Gastroesophageal sphincter (tissue), 4 donors: ENCODE measurements at regions not wholly inside any gene's neighbourhood (a gene's known extent, or its start where the extent isn't known, plus 50 kb on each side); places are given as distances from the start of the nearest gene placed in this dataset.
"Not testable (repeated sequence)": the region's sequence is repeated elsewhere in the genome, so short reads cannot be mapped to it uniquely, and the experiment has no call there.

Source experiments
- ATAC-seq: fragments of 150-250 bp; one replicate; pipeline ENCODE4 v1.9.1; 2016; ENCODE audit warnings: mild to moderate bottlenecking, moderate library complexity
- H3K27ac ChIP-seq, 4 donors: fragments of 200-600 bp; sonication (generic) in 3 of 4; 1 replicate in 3 of 4; 2 replicates in 1 of 4; pipeline ENCODE4 v1.5.1; 2016 to 2019
- H3K27me3 ChIP-seq: fragments of 200-600 bp; sonication (generic); one replicate; pipeline ENCODE4 v1.5.1; 2019
- H3K36me3 ChIP-seq, 2 donors: fragments of 200-600 bp; sonication (generic); one replicate each; pipeline ENCODE4 v1.5.1; 2019; ENCODE audit warnings: control low read depth in 1 of 2
- H3K4me1 ChIP-seq, 3 donors: fragments of 200-600 bp; sonication (generic); 1 replicate in 2 of 3; 2 replicates in 1 of 3; pipeline ENCODE4 v1.5.1; 2016 to 2019; ENCODE audit warnings: control low read depth in 2 of 3
- H3K4me3 ChIP-seq, 2 donors: fragments of 200-600 bp; sonication (generic); one replicate each; pipeline ENCODE4 v1.5.1; 2019; ENCODE audit warnings: mild to moderate bottlenecking in 1 of 2, moderate library complexity in 1 of 2
- H3K9me3 ChIP-seq, 3 donors: fragments of 200-600 bp; sonication (generic); one replicate each; pipeline ENCODE4 v1.5.1; 2017 to 2019; ENCODE audit warnings: control low read depth in 2 of 3
- EP300 ChIP-seq: sonication (generic); formaldehyde crosslinking; IDR thresholded peaks from one replicate; pipeline ENCODE4 v1.6.1; 2017; ENCODE audit warnings: antibody characterized with exemption, mild to moderate bottlenecking
- POLR2A ChIP-seq, 2 donors: fragments of 450-650 bp; IDR thresholded peaks; one replicate each; pipeline ENCODE4 v1.6.1; 2017; ENCODE audit warnings: antibody characterized with exemption in 2 of 2, mild to moderate bottlenecking in 2 of 2, moderate library complexity in 1 of 2
- POLR2AphosphoS5 ChIP-seq: sonication (generic); formaldehyde crosslinking; IDR thresholded peaks from one replicate; pipeline ENCODE4 v1.6.1; 2017; ENCODE audit warnings: antibody characterized with exemption
- WGBS, 2 donors: methylation state at CpG; one replicate each; pipeline ENCODE4 v1.1.5; 2018; ENCODE audit warnings: low coverage in 1 of 2; 5-methylcytosine and 5-hydroxymethylcytosine counted together
- TF ChIP-seq, protein P1 (sequence below), 4 experiments: fragments of 200-600 bp in 2 of 4; fragments of 450-650 bp in 2 of 4; sonication (generic) in 1 of 4; IDR thresholded peaks; one replicate each; pipeline ENCODE4 v1.5.1; 2017 to 2019; ENCODE audit warnings: antibody characterized with exemption in 4 of 4, mild to moderate bottlenecking in 2 of 4, moderate library complexity in 2 of 4

DNA sequence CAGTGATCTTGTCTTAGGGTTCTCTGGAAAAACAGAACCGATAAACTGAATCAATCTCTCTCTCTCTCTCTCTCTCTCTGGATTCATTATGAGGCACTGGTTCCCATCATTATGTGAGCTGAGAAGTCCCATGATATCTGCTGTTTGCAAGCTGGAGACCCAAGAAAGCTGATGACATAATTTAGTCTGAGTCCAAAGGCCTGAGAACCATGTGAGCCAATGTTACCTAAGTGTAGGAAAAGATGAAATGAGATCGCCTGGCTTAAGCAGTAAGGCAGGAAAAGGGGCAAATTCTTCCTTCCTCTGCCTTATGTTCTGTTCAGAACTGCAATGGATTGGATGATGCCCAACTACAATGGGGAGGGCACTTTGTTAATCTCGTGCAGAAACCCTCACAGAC, 207.4 kb downstream of the RBM46 start:
- 68 to 74% methylated on average over 3 of the region's 3 CpGs for WGBS, 2 donors
- no peak overlapping the region for H3K27ac ChIP-seq
- no peak overlapping the region for H3K4me3 ChIP-seq
- no peaks in the 10 kb centered on the region for H3K36me3 ChIP-seq
- no peaks in the 10 kb centered on the region for H3K9me3 ChIP-seq
- H3K4me1 ChIP-seq: no peaks in the 10 kb centered on the region
- ATAC-seq: no peak
- TF ChIP-seq, protein P1, sequence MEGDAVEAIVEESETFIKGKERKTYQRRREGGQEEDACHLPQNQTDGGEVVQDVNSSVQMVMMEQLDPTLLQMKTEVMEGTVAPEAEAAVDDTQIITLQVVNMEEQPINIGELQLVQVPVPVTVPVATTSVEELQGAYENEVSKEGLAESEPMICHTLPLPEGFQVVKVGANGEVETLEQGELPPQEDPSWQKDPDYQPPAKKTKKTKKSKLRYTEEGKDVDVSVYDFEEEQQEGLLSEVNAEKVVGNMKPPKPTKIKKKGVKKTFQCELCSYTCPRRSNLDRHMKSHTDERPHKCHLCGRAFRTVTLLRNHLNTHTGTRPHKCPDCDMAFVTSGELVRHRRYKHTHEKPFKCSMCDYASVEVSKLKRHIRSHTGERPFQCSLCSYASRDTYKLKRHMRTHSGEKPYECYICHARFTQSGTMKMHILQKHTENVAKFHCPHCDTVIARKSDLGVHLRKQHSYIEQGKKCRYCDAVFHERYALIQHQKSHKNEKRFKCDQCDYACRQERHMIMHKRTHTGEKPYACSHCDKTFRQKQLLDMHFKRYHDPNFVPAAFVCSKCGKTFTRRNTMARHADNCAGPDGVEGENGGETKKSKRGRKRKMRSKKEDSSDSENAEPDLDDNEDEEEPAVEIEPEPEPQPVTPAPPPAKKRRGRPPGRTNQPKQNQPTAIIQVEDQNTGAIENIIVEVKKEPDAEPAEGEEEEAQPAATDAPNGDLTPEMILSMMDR (IDR thresholded peaks at IDR 0.05): no peak
- no peak for TF ChIP-seq POLR2AphosphoS5
- TF ChIP-seq POLR2A (IDR thresholded peaks at IDR 0.05): no peak
- no peak for TF ChIP-seq EP300
- H3K27me3 ChIP-seq: no peaks in the 10 kb centered on the region

DNA sequence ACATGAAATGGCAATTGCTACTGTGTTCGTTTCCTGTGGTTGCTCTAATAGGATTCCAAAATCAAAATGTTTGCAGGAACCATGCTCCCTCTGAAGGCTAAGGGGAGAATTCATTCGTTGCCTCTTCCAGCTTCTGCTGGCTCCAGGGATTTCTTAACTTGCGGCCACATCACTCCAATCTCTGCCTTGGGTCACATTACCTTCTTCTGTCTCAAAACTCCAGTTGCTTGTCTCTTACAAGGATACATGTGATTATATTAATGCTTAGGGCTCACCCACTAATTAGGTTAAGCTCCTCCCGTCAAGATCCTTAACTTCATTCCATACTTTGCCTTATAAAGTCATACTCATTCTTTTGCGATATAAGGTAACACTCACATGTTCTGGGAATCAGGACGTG, 208.4 kb downstream of the RBM46 start:
- Histone ChIP-seq H3K27me3 (no peaks in the 10 kb centered on the region), H3K4me3 (no peak overlapping the region), H3K36me3 (no peaks in the 10 kb centered on the region), H3K27ac (no peak overlapping the region), H3K4me1 (no peaks in the 10 kb centered on the region), H3K9me3 (no peaks in the 10 kb centered on the region)
- TF ChIP-seq, protein P1 (IDR thresholded peaks at IDR 0.05): no peak
- TF ChIP-seq EP300: no peak
- no peak for TF ChIP-seq POLR2A (IDR thresholded peaks at IDR 0.05)
- no peak for TF ChIP-seq POLR2AphosphoS5
- ATAC-seq: no peak
- 77 to 81% methylated on average over 6 of the region's 6 CpGs for WGBS, 2 donors

DNA sequence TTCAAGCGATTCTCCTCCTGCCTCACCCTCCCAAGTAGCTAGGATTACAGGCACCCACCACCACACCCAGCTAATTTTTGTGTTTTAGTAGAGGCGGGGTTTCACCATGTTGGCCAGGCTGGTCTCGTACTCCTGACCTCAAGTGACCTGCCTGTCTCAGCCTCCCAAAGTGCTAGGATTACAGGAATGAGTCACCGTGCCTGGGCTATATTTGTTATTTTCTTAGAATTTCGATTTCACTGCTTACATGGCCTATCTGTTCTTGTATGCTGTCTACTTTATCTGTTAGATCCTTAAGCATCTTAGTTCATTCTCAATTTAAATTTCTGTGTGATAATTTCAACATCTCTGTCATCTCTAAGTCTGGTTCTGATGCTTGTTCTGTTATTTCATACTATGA, 210.6 kb upstream of the NPY2R start:
- H3K36me3 ChIP-seq, ATAC-seq, H3K4me1 ChIP-seq, H3K27ac ChIP-seq, H3K9me3 ChIP-seq, H3K4me3 ChIP-seq, H3K27me3 ChIP-seq: not testable (repeated sequence)
- 70 to 80% methylated on average over 2 to 5 of the region's 5 CpGs for WGBS, 2 donors

DNA sequence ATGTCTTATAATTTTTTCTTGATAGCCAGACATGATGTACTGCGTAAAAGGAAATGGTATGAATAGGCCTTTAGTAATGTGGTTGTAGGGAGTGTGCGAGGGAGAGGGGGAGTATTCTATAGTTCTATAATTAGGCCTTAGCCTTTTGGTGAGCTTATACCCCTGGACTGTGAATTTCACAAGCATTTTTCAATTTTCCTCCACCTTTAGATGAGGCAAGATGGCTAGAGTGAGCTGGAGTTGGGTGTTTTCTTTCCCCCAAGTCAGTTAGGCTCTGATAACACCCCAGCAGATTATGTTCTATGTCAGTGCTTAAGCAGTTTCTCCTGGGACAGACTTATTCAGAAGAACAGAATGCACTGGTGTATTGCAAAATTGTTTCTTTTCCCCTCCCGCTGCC, 210.2 kb upstream of the NPY2R start:
- no peaks in the 10 kb centered on the region for H3K27me3 ChIP-seq
- H3K36me3 ChIP-seq: no peaks in the 10 kb centered on the region
- TF ChIP-seq POLR2A (IDR thresholded peaks at IDR 0.05) (no peak), EP300 (no peak), POLR2AphosphoS5 (no peak)
- TF ChIP-seq, protein P1 (IDR thresholded peaks at IDR 0.05): no peak
- ATAC-seq: no peak
- no peak overlapping the region for H3K4me3 ChIP-seq
- no peaks in the 10 kb centered on the region for H3K4me1 ChIP-seq
- H3K27ac ChIP-seq: no peak overlapping the region
- 95 to 100% methylated on average over 2 to 3 of the region's 3 CpGs for WGBS, 2 donors
- no peaks in the 10 kb centered on the region for H3K9me3 ChIP-seq

DNA sequence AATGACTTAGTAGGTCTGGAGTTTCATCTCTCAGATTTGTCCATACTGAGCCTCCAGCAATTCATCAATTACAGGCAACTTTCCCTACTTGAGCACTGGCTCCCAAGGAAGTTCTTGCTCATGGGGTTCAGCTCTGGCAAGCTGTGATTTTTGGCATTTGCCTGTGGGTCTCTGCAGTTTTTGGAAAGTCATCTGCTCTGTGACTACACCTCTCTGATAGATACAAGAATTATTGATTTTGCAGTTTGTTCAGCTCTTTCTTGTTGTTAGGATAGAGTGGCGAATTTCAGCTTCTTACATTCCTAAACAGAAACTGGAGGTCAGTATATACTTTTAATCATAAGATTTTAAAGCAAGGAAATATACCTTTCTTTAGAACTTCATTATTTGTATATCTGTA, 209.7 kb upstream of the NPY2R start:
- H3K27ac ChIP-seq: no peak overlapping the region
- H3K27me3 ChIP-seq: no peaks in the 10 kb centered on the region
- H3K9me3 ChIP-seq: no peaks in the 10 kb centered on the region
- no peaks in the 10 kb centered on the region for H3K4me1 ChIP-seq
- no peak overlapping the region for H3K4me3 ChIP-seq
- TF ChIP-seq POLR2A (IDR thresholded peaks at IDR 0.05) (no peak), POLR2AphosphoS5 (no peak), EP300 (no peak)
- TF ChIP-seq, protein P1 (IDR thresholded peaks at IDR 0.05): no peak
- 89 to 90% methylated on average over 1 of the region's 1 CpG for WGBS, 2 donors
- ATAC-seq: no peak
- H3K36me3 ChIP-seq: no peaks in the 10 kb centered on the region
